ENCODE measurements at regions not wholly inside any gene's neighbourhood (a gene's known extent, or its start where the extent isn't known, plus 50 kb on each side); places are given as distances from the start of the nearest gene placed in this dataset.
"Not testable (repeated sequence)": the region's sequence is repeated elsewhere in the genome, so short reads cannot be mapped to it uniquely, and the experiment has no call there.

- no peak for DNase-seq
Measured at GRCh38 chr14:38399652-38400051, 143.8 kb upstream of the CLEC14A start.

- DNase-seq = no peak
Measured at GRCh38 chr14:38394767-38395166, 138.9 kb upstream of the CLEC14A start.

- no peak for DNase-seq
Measured at GRCh38 chr14:38394064-38394463, 138.2 kb upstream of the CLEC14A start.

GRCh38 chr14:38391334-38391733 lies 135.4 kb upstream of the CLEC14A start:
- DNase-seq = no peak

- no peak for DNase-seq
Measured at GRCh38 chr14:38389681-38390080, 133.8 kb upstream of the CLEC14A start.

- DNase-seq = no peak
Measured at GRCh38 chr14:38387821-38388220, 131.9 kb upstream of the CLEC14A start.

GRCh38 chr14:38385836-38386235 lies 129.9 kb upstream of the CLEC14A start:
- no peak for DNase-seq

- no peak for DNase-seq
Measured at GRCh38 chr14:38385343-38385742, 129.4 kb upstream of the CLEC14A start.

- no peak for DNase-seq
Measured at GRCh38 chr14:38384741-38385140, 128.8 kb upstream of the CLEC14A start.

GRCh38 chr14:38367922-38368321 lies 112.0 kb upstream of the CLEC14A start:
- DNase-seq = no peak

GRCh38 chr14:38366374-38366773 lies 110.5 kb upstream of the CLEC14A start:
- no peak for DNase-seq

- DNase-seq = no peak
Measured at GRCh38 chr14:38363217-38363616, 107.3 kb upstream of the CLEC14A start.

GRCh38 chr14:38357557-38357956 lies 101.7 kb upstream of the CLEC14A start:
- no peak for DNase-seq

GRCh38 chr14:38355473-38355872 lies 99.6 kb upstream of the CLEC14A start:
- DNase-seq = not testable (repeated sequence)

- DNase-seq = no peak
Measured at GRCh38 chr14:38350102-38350501, 94.2 kb upstream of the CLEC14A start.

GRCh38 chr14:38342803-38343202 lies 86.9 kb upstream of the CLEC14A start:
- no peak for DNase-seq

- no peak for DNase-seq
Measured at GRCh38 chr14:38339696-38340095, 83.8 kb upstream of the CLEC14A start.

- no peak for DNase-seq
Measured at GRCh38 chr14:38336298-38336697, 80.4 kb upstream of the CLEC14A start.

- no peak for DNase-seq
Measured at GRCh38 chr14:38330275-38330674, 74.4 kb upstream of the CLEC14A start.

- no peak for DNase-seq
Measured at GRCh38 chr14:38329246-38329645, 73.4 kb upstream of the CLEC14A start.

- no peak for DNase-seq
Measured at GRCh38 chr14:38316922-38317321, 61.0 kb upstream of the CLEC14A start.

- no peak for DNase-seq
Measured at GRCh38 chr14:38311655-38312054, 55.8 kb upstream of the CLEC14A start.

GRCh38 chr14:38310420-38310995 lies 54.6 kb upstream of the CLEC14A start:
- no peak for DNase-seq

GRCh38 chr14:38309522-38310277 lies 53.8 kb upstream of the CLEC14A start:
- DNase-seq = no peak

Data from NCI-H146 (cell line).